Endothelial cell of umbilical vein (primary cell): ENCODE measurements at regions not wholly inside any gene's neighbourhood (a gene's known extent, or its start where the extent isn't known, plus 50 kb on each side); places are given as distances from the start of the nearest gene placed in this dataset.

ENCODE experiments used
- BruUV-seq: library from RNA; stranded (reverse); fragments of 400-500 nt; replicated peaks from 2 replicates; lab custom pipeline; 2021; lab: Mats Ljungman, UMichigan
- CTCF ChIA-PET: fragments of 300-600, 350-600 bp; sonication (Branson Sonifier 250); formaldehyde crosslinking; loops from one replicate; lab custom pipeline; 2021; ENCODE audit warnings: antibody characterized with exemption, inconsistent platforms; lab: Charles Lee
- POLR2A ChIA-PET: fragments of 300-600, 350-600 bp; sonication (Branson Sonifier 250); formaldehyde crosslinking; loops from one replicate; lab custom pipeline; 2021; ENCODE audit warnings: antibody characterized with exemption, inconsistent platforms; lab: Charles Lee
- DNase-seq: peaks from one replicate; pipeline ENCODE4 v3.0.0-alpha.2; 2011; ENCODE audit warnings: low read depth, low spot score
- FAIRE-seq: peaks from 2 replicates; lab custom pipeline; 2011; peaks lifted over from hg19 to GRCh38; lab: Jason Lieb, UNC
- H2AFZ ChIP-seq: 2 replicates; pipeline ENCODE4 v1.6.0; 2012; ENCODE audit warnings: low read depth, low read length, control low read depth, inconsistent platforms
- H3K27ac ChIP-seq: 2 replicates; pipeline ENCODE4 v1.5.1; 2011; ENCODE audit warnings: low read depth, mild to moderate bottlenecking, control low read depth, low read length, moderate library complexity; ENCODE audit not compliant: insufficient read depth
- H3K27me3 ChIP-seq, 2 experiments: 2 replicates each; pipeline versions ENCODE4 v1.6.0 to v1.6.1; 2011; ENCODE audit warnings: low read length in 2 of 2, mixed read lengths in 1 of 2; ENCODE audit not compliant: control insufficient read depth in 2 of 2, insufficient read depth in 2 of 2
- H3K36me3 ChIP-seq, 2 experiments: 2 replicates in 1 of 2; 3 replicates in 1 of 2; pipeline ENCODE4 v1.5.1; 2011; ENCODE audit warnings: low read length in 2 of 2, mild to moderate bottlenecking in 1 of 2, moderate library complexity in 1 of 2; ENCODE audit not compliant: control insufficient read depth in 2 of 2, insufficient read depth in 2 of 2; ENCODE audit errors: extremely low read depth in 1 of 2
- H3K4me1 ChIP-seq: 3 replicates; pipeline ENCODE4 v1.5.1; 2011; ENCODE audit warnings: mild to moderate bottlenecking, low read length; ENCODE audit not compliant: control insufficient read depth, insufficient read depth; ENCODE audit errors: extremely low read depth
- H3K4me2 ChIP-seq: 2 replicates; pipeline ENCODE4 v1.6.1; 2011; ENCODE audit warnings: low read length, control low read depth, mixed read lengths; ENCODE audit not compliant: insufficient read depth
- H3K4me3 ChIP-seq, 3 experiments: fragments of 200-600 bp in 1 of 3; sonication (generic), shearing (Covaris generic) in 1 of 3; replicated peaks in 1 of 3; 2 replicates each; pipeline ENCODE4 v1.5.1; 2011 to 2016; ENCODE audit warnings: control low read depth in 3 of 3, low read length in 3 of 3, mild to moderate bottlenecking in 2 of 3, inconsistent platforms in 1 of 3, low read depth in 1 of 3, moderate library complexity in 1 of 3; ENCODE audit not compliant: insufficient read depth in 1 of 3
- H3K79me2 ChIP-seq: 2 replicates; pipeline ENCODE4 v1.6.0; 2012; ENCODE audit warnings: low read length, inconsistent platforms; ENCODE audit not compliant: control insufficient read depth, insufficient read depth
- H3K9ac ChIP-seq: replicated peaks from 2 replicates; pipeline ENCODE3; 2011; ENCODE audit warnings: low read length, control low read depth; ENCODE audit not compliant: insufficient read depth; ENCODE audit errors: extremely low read depth
- H3K9me1 ChIP-seq: replicated peaks from 3 replicates; pipeline ENCODE4 v1.6.0; 2011; ENCODE audit warnings: mild to moderate bottlenecking, low read length; ENCODE audit not compliant: control insufficient read depth, insufficient read depth; ENCODE audit errors: extremely low read depth
- H3K9me3 ChIP-seq: replicated peaks from 2 replicates; pipeline ENCODE4 v1.5.1; 2012; ENCODE audit warnings: low read length, inconsistent platforms; ENCODE audit not compliant: control insufficient read depth, insufficient read depth
- H4K20me1 ChIP-seq: replicated peaks from 2 replicates; pipeline ENCODE3; 2011; ENCODE audit warnings: mild to moderate bottlenecking, low read length; ENCODE audit not compliant: control insufficient read depth, insufficient read depth; ENCODE audit errors: extremely low read depth
- CTCF ChIP-seq, 2 donors: IDR thresholded peaks; 1 replicate in 1 of 2; 2 replicates in 1 of 2; pipeline ENCODE4 v1.5.1; 2011; ENCODE audit warnings: low read length in 2 of 2, mild to moderate bottlenecking in 2 of 2, moderate library complexity in 2 of 2, control low read depth in 1 of 2, inconsistent platforms in 1 of 2, low read depth in 1 of 2; ENCODE audit not compliant: insufficient read depth in 1 of 2; ENCODE audit errors: extremely low read depth in 1 of 2
- EZH2 ChIP-seq: IDR thresholded peaks from 2 replicates; pipeline ENCODE4 v1.6.1; 2012; ENCODE audit warnings: borderline replicate concordance, low read depth, mild to moderate bottlenecking, moderate library complexity, low read length, inconsistent platforms; ENCODE audit not compliant: severe bottlenecking
- FOS ChIP-seq: IDR thresholded peaks from 2 replicates; pipeline ENCODE4 v1.6.1; 2011; ENCODE audit warnings: mild to moderate bottlenecking, low read length, moderate library complexity, borderline replicate concordance; ENCODE audit not compliant: insufficient read depth
- GATA2 ChIP-seq: IDR thresholded peaks from 2 replicates; pipeline ENCODE4 v1.7.0; 2011; ENCODE audit warnings: low read depth, mild to moderate bottlenecking, moderate library complexity, mixed read lengths, low read length; ENCODE audit not compliant: insufficient read length, insufficient read depth
- JUN ChIP-seq: IDR thresholded peaks from 2 replicates; pipeline ENCODE4 v1.6.1; 2011; ENCODE audit warnings: borderline replicate concordance, low read depth; ENCODE audit not compliant: insufficient read length, insufficient read depth
- MAX ChIP-seq: IDR thresholded peaks from 2 replicates; pipeline ENCODE4 v1.6.1; 2011; ENCODE audit not compliant: insufficient read depth, insufficient read length
- MYC ChIP-seq: IDR thresholded peaks from one replicate; pipeline ENCODE4 v1.6.1; 2011; ENCODE audit warnings: mild to moderate bottlenecking, low read depth, low read length
- POLR2A ChIP-seq: IDR thresholded peaks from 2 replicates; pipeline ENCODE4 v1.6.1; 2012; ENCODE audit warnings: low read depth, mild to moderate bottlenecking, control low read depth, low read length
- POLR2AphosphoS5 ChIP-seq: IDR thresholded peaks from 2 replicates; pipeline ENCODE4 v1.6.1; 2012; ENCODE audit warnings: low read depth, mild to moderate bottlenecking, control low read depth, low read length, moderate library complexity; ENCODE audit not compliant: insufficient read depth
- dilution Hi-C: fragments of 300-500 bp; cut with MboI; formaldehyde crosslinking; loops from one replicate; pipeline ENCODE4 v1.15.0; 2019; ENCODE audit warnings: low sequenced_read_pairs; ENCODE audit not compliant: extremely low pct_ligation_motif_present
- intact Hi-C: fragments of 100-400 bp; cut with micrococcal nuclease; formaldehyde crosslinking; loops from one replicate; pipeline ENCODE4 v1.10.0; 2022

- Histone ChIP-seq H3K4me3 (no peak overlapping the region), H3K27me3 (no peaks in the 10 kb centered on the region), H3K36me3 (no peaks in the 10 kb centered on the region), H3K27ac (no peak overlapping the region), H3K9me3 (no peaks in the 10 kb centered on the region), H3K9me1 (no peaks in the 10 kb centered on the region), H3K9ac (no peak overlapping the region), H3K4me1 (no peaks in the 10 kb centered on the region), H3K4me2 (no peak overlapping the region), H4K20me1 (no peaks in the 10 kb centered on the region), H2AFZ (no peak overlapping the region), H3K79me2 (no peaks in the 10 kb centered on the region)
- no TSS peak for BruUV-seq
- intact Hi-C loops: no loop called here
- ChIA-PET POLR2A (no interaction called here), CTCF (no interaction called here)
- FAIRE-seq (no peak), DNase-seq (no peak)
- no peak for TF ChIP-seq POLR2A
- TF ChIP-seq CTCF (IDR thresholded peaks at IDR 0.05; ENCODE audit: extremely low read depth in 1 of 2, insufficient read depth in 1 of 2, low read depth in 1 of 2, low read length in 2 of 2): no peak
- no peak for TF ChIP-seq POLR2AphosphoS5
- TF ChIP-seq FOS: no peak
- TF ChIP-seq MYC: no peak
- no peak for TF ChIP-seq MAX
- no peak for TF ChIP-seq EZH2
- TF ChIP-seq GATA2: no peak
- TF ChIP-seq JUN: no peak
- dilution Hi-C loops: no loop called here
Measured at GRCh38 chr12:59871779-59872178, 275.9 kb downstream of the SLC16A7 start.
